ENCODE measurements at regions not wholly inside any gene's neighbourhood (a gene's known extent, or its start where the extent isn't known, plus 50 kb on each side); places are given as distances from the start of the nearest gene placed in this dataset.

GRCh38 chr2:209358992-209359391, 64.9 kb upstream of the MAP2 start:
- H3K36me3 Mint-ChIP-seq (ENCODE audit: insufficient read depth in 1 of 3, low read depth in 3 of 3), result no peaks in the 10 kb centered on the region; a peak in 3 of 7 replicates

More at GRCh38 chr2:209358992-209359391, 64.9 kb upstream of the MAP2 start:
- Histone ChIP-seq H3K79me2 (ENCODE audit: insufficient read depth, low read length) (no peaks in the 10 kb centered on the region), H3K9ac (ENCODE audit: extremely low read depth, insufficient read length, low read length) (no peak overlapping the region), H3K23ac (ENCODE audit: insufficient read length, low read depth, low read length) (no peak overlapping the region), H3K4me2 (ENCODE audit: insufficient read depth, insufficient read length, low read length) (no peak overlapping the region), H3K14ac (ENCODE audit: insufficient read depth, low read length) (no peak overlapping the region), H2BK20ac (ENCODE audit: low read depth, low read length, poor library complexity, severe bottlenecking) (no peak overlapping the region), H3K27me3 (ENCODE audit: insufficient read depth, low read length) (no peaks in the 10 kb centered on the region), H4K8ac (replicated peaks; ENCODE audit: insufficient read length, low read depth, low read length) (no peak overlapping the region), H3K56ac (ENCODE audit: insufficient read length, low read depth, low read length) (no peak overlapping the region), H4K5ac (ENCODE audit: insufficient read length, low read depth, low read length) (no peak overlapping the region), H3K4me1 (ENCODE audit: insufficient read depth, low read length) (no peaks in the 10 kb centered on the region; the same call in 1 of the 2 replicates), H4K91ac (ENCODE audit: insufficient read length, low read depth, low read length) (no peak overlapping the region), H3K4ac (ENCODE audit: low read depth, low read length) (no peak overlapping the region), H2BK12ac (ENCODE audit: insufficient read length, low read depth, low read length) (no peak overlapping the region), H3T11ph (ENCODE audit: low read length) (no peak overlapping the region), H3K27ac (ENCODE audit: insufficient read length, low read depth, low read length) (no peak overlapping the region), H2AFZ (ENCODE audit: low read length) (no peak overlapping the region), H3K79me1 (ENCODE audit: insufficient read depth, low read depth, low read length, poor library complexity, severe bottlenecking) (no peaks in the 10 kb centered on the region), H2BK15ac (ENCODE audit: low read depth, low read length) (no peak overlapping the region), H3K23me2 (ENCODE audit: insufficient read length, low read depth, low read length, poor library complexity, severe bottlenecking) (no peaks in the 10 kb centered on the region), H3K9me3 (ENCODE audit: control insufficient read depth, low read depth, low read length) (no peaks in the 10 kb centered on the region), H2BK120ac (ENCODE audit: low read depth, low read length, poor library complexity, severe bottlenecking) (no peak overlapping the region), H4K20me1 (ENCODE audit: control insufficient read depth, insufficient read depth, insufficient read length) (no peaks in the 10 kb centered on the region), H2AK5ac (ENCODE audit: insufficient read length, low read length) (no peak overlapping the region), H2BK5ac (ENCODE audit: insufficient read length, low read length) (no peak overlapping the region), H3K18ac (ENCODE audit: insufficient read length, low read depth, low read length) (no peak overlapping the region)
- Mint-ChIP-seq H3K4me3 (no peak overlapping the region), H3K9me3 (peaks cover 0 to 2% of the 10 kb centered on the region in 2 experiments; a peak in 3 of 5 replicates), H3K27ac (no peak overlapping the region), H3K4me1 (peaks cover 21 to 36% of the 10 kb centered on the region in 2 experiments), H3K27me3 (ENCODE audit: low read depth) (no peaks in the 10 kb centered on the region; the same call in 1 of the 2 replicates)
- DNase-seq, result no peak
- WGBS (ENCODE audit: extremely low coverage, insufficient read length, low lambda C conversion rate), result no CpG with 5 or more reads among the region's 2 CpGs
- TF ChIP-seq CTCF (conservative IDR thresholded peaks at IDR 0.05), result no peak

Data from H9 (cell line).